ENCODE measurements at regions not wholly inside any gene's neighbourhood (a gene's known extent, or its start where the extent isn't known, plus 50 kb on each side); places are given as distances from the start of the nearest gene placed in this dataset.

- no peak for TF ChIP-seq CTCF (IDR thresholded peaks at IDR 0.05)
- no peak for TF ChIP-seq POLR2A (IDR thresholded peaks at IDR 0.05)
Measured at GRCh38 chr21:28186604-28187003, 806.1 kb downstream of the LTN1 start.

Measured in suprapubic skin (tissue), 3 donors.